Astrocyte of the hippocampus (primary cell): ENCODE measurements at regions not wholly inside any gene's neighbourhood (a gene's known extent, or its start where the extent isn't known, plus 50 kb on each side); places are given as distances from the start of the nearest gene placed in this dataset.

Source experiments
- DNase-seq: peaks from one replicate; pipeline ENCODE4 v3.0.0; 2011; ENCODE audit warnings: low read depth, low spot score

- no peak for DNase-seq
These were observed 50.7 kb upstream of the INSYN1 start for GRCh38 chr15:73803806-73804205.

GRCh38 chr15:73805504-73806089, 52.4 kb upstream of the INSYN1 start:
- no peak for DNase-seq

GRCh38 chr15:73806698-73807483, 53.7 kb upstream of the INSYN1 start:
- DNase-seq = no peak

GRCh38 chr15:73807865-73808264, 54.7 kb upstream of the INSYN1 start:
- no peak for DNase-seq

GRCh38 chr15:73809728-73810501, 56.8 kb upstream of the INSYN1 start:
- no peak for DNase-seq

- DNase-seq = no peak
These were observed 59.8 kb upstream of the INSYN1 start for GRCh38 chr15:73812806-73813465.

GRCh38 chr15:73813589-73813988, 59.8 kb upstream of the TBC1D21 start:
- no peak for DNase-seq

GRCh38 chr15:73818308-73818985, 54.9 kb upstream of the TBC1D21 start:
- DNase-seq = no peak

- DNase-seq = no peak
These were observed 52.2 kb upstream of the TBC1D21 start for GRCh38 chr15:73821181-73821580.

- DNase-seq = peak; percentile 56
These were observed 50.4 kb upstream of the TBC1D21 start for GRCh38 chr15:73822998-73823397.
